ENCODE measurements at regions not wholly inside any gene's neighbourhood (a gene's known extent, or its start where the extent isn't known, plus 50 kb on each side); places are given as distances from the start of the nearest gene placed in this dataset.
"Not testable (repeated sequence)": the region's sequence is repeated elsewhere in the genome, so short reads cannot be mapped to it uniquely, and the experiment has no call there.

GRCh38 chr18:9032519-9032918 lies 70.0 kb upstream of the NDUFV2 start:
- no peaks in the 10 kb centered on the region for H3K4me1 ChIP-seq (ENCODE audit: control insufficient read depth in 1 of 2, insufficient read depth in 2 of 2, low read length in 2 of 2)
- H3K27ac ChIP-seq (ENCODE audit: low read length), result no peak overlapping the region
- H3K9me3 ChIP-seq (ENCODE audit: control insufficient read depth in 1 of 2, low read length in 2 of 2), result no peaks in the 10 kb centered on the region
- no peaks in the 10 kb centered on the region for H3K27me3 ChIP-seq (ENCODE audit: low read depth, low read length)
- H3K36me3 ChIP-seq (ENCODE audit: control insufficient read depth in 1 of 2, insufficient read depth in 2 of 2, low read length in 2 of 2), result no peaks in the 10 kb centered on the region
- H3K4me3 ChIP-seq (ENCODE audit: low read depth in 1 of 2, low read length in 2 of 2), result no peak overlapping the region

GRCh38 chr18:9038277-9038871 lies 64.1 kb upstream of the NDUFV2 start:
- Histone ChIP-seq H3K36me3 (ENCODE audit: control insufficient read depth in 1 of 2, insufficient read depth in 2 of 2, low read length in 2 of 2) (no peaks in the 10 kb centered on the region), H3K4me1 (ENCODE audit: control insufficient read depth in 1 of 2, insufficient read depth in 2 of 2, low read length in 2 of 2) (no peaks in the 10 kb centered on the region), H3K4me3 (ENCODE audit: low read depth in 1 of 2, low read length in 2 of 2) (no peak overlapping the region), H3K27me3 (ENCODE audit: low read depth, low read length) (no peaks in the 10 kb centered on the region), H3K27ac (ENCODE audit: low read length) (no peak overlapping the region), H3K9me3 (ENCODE audit: control insufficient read depth in 1 of 2, low read length in 2 of 2) (no peaks in the 10 kb centered on the region)

- Histone ChIP-seq H3K36me3 (ENCODE audit: control insufficient read depth in 1 of 2, insufficient read depth in 2 of 2, low read length in 2 of 2) (no peaks in the 10 kb centered on the region), H3K9me3 (ENCODE audit: control insufficient read depth in 1 of 2, low read length in 2 of 2) (no peaks in the 10 kb centered on the region), H3K4me1 (ENCODE audit: control insufficient read depth in 1 of 2, insufficient read depth in 2 of 2, low read length in 2 of 2) (no peaks in the 10 kb centered on the region), H3K4me3 (ENCODE audit: low read depth in 1 of 2, low read length in 2 of 2) (no peak overlapping the region), H3K27me3 (ENCODE audit: low read depth, low read length) (no peaks in the 10 kb centered on the region), H3K27ac (ENCODE audit: low read length) (no peak overlapping the region)
Measured at GRCh38 chr18:9039441-9040071, 62.9 kb upstream of the NDUFV2 start.

GRCh38 chr18:9042766-9043481 lies 59.6 kb upstream of the NDUFV2 start:
- no peaks in the 10 kb centered on the region for H3K9me3 ChIP-seq (ENCODE audit: control insufficient read depth in 1 of 2, low read length in 2 of 2)
- no peak overlapping the region for H3K27ac ChIP-seq (ENCODE audit: low read length)
- H3K4me1 ChIP-seq (ENCODE audit: control insufficient read depth in 1 of 2, insufficient read depth in 2 of 2, low read length in 2 of 2), result no peaks in the 10 kb centered on the region
- no peaks in the 10 kb centered on the region for H3K36me3 ChIP-seq (ENCODE audit: control insufficient read depth in 1 of 2, insufficient read depth in 2 of 2, low read length in 2 of 2)
- no peaks in the 10 kb centered on the region for H3K27me3 ChIP-seq (ENCODE audit: low read depth, low read length)
- H3K4me3 ChIP-seq (ENCODE audit: low read depth in 1 of 2, low read length in 2 of 2), result no peak overlapping the region

GRCh38 chr18:9043581-9043980 lies 58.9 kb upstream of the NDUFV2 start:
- Histone ChIP-seq H3K4me3 (ENCODE audit: low read depth in 1 of 2, low read length in 2 of 2) (no peak overlapping the region), H3K27ac (ENCODE audit: low read length) (no peak overlapping the region), H3K36me3 (ENCODE audit: control insufficient read depth in 1 of 2, insufficient read depth in 2 of 2, low read length in 2 of 2) (no peaks in the 10 kb centered on the region), H3K27me3 (ENCODE audit: low read depth, low read length) (no peaks in the 10 kb centered on the region), H3K9me3 (ENCODE audit: control insufficient read depth in 1 of 2, low read length in 2 of 2) (no peaks in the 10 kb centered on the region), H3K4me1 (ENCODE audit: control insufficient read depth in 1 of 2, insufficient read depth in 2 of 2, low read length in 2 of 2) (no peaks in the 10 kb centered on the region)

- Histone ChIP-seq H3K4me3 (ENCODE audit: low read depth in 1 of 2, low read length in 2 of 2) (no peak overlapping the region), H3K9me3 (ENCODE audit: control insufficient read depth in 1 of 2, low read length in 2 of 2) (peaks cover 0 to 5% of the 10 kb centered on the region in 2 donors), H3K27me3 (ENCODE audit: low read depth, low read length) (no peaks in the 10 kb centered on the region), H3K27ac (ENCODE audit: low read length) (no peak overlapping the region), H3K4me1 (ENCODE audit: control insufficient read depth in 1 of 2, insufficient read depth in 2 of 2, low read length in 2 of 2) (no peaks in the 10 kb centered on the region), H3K36me3 (ENCODE audit: control insufficient read depth in 1 of 2, insufficient read depth in 2 of 2, low read length in 2 of 2) (no peaks in the 10 kb centered on the region)
Measured at GRCh38 chr18:9047715-9048114, 54.8 kb upstream of the NDUFV2 start.

- H3K27ac ChIP-seq (ENCODE audit: low read length), result no peak overlapping the region
- H3K9me3 ChIP-seq (ENCODE audit: control insufficient read depth in 1 of 2, low read length in 2 of 2), result peaks cover 0 to 5% of the 10 kb centered on the region in 2 donors
- H3K36me3 ChIP-seq (ENCODE audit: control insufficient read depth in 1 of 2, insufficient read depth in 2 of 2, low read length in 2 of 2), result no peaks in the 10 kb centered on the region
- no peak overlapping the region for H3K4me3 ChIP-seq (ENCODE audit: low read depth in 1 of 2, low read length in 2 of 2)
- H3K27me3 ChIP-seq (ENCODE audit: low read depth, low read length), result no peaks in the 10 kb centered on the region
- no peaks in the 10 kb centered on the region for H3K4me1 ChIP-seq (ENCODE audit: control insufficient read depth in 1 of 2, insufficient read depth in 2 of 2, low read length in 2 of 2)
Measured at GRCh38 chr18:9048236-9048635, 54.3 kb upstream of the NDUFV2 start.

- peaks cover 0 to 5% of the 10 kb centered on the region in 2 donors for H3K9me3 ChIP-seq (ENCODE audit: control insufficient read depth in 1 of 2, low read length in 2 of 2)
- H3K27ac ChIP-seq (ENCODE audit: low read length), result no peak overlapping the region
- H3K36me3 ChIP-seq (ENCODE audit: control insufficient read depth in 1 of 2, insufficient read depth in 2 of 2, low read length in 2 of 2), result no peaks in the 10 kb centered on the region
- H3K4me3 ChIP-seq (ENCODE audit: low read depth in 1 of 2, low read length in 2 of 2), result no peak overlapping the region
- H3K4me1 ChIP-seq (ENCODE audit: control insufficient read depth in 1 of 2, insufficient read depth in 2 of 2, low read length in 2 of 2), result no peaks in the 10 kb centered on the region
- no peaks in the 10 kb centered on the region for H3K27me3 ChIP-seq (ENCODE audit: low read depth, low read length)
Measured at GRCh38 chr18:9048808-9049494, 53.5 kb upstream of the NDUFV2 start.

- Histone ChIP-seq H3K27me3 (ENCODE audit: low read depth, low read length) (no peaks in the 10 kb centered on the region), H3K4me3 (ENCODE audit: low read depth in 1 of 2, low read length in 2 of 2) (no peak overlapping the region), H3K9me3 (ENCODE audit: control insufficient read depth in 1 of 2, low read length in 2 of 2) (peaks cover 0 to 5% of the 10 kb centered on the region in 2 donors), H3K27ac (ENCODE audit: low read length) (no peak overlapping the region), H3K36me3 (ENCODE audit: control insufficient read depth in 1 of 2, insufficient read depth in 2 of 2, low read length in 2 of 2) (no peaks in the 10 kb centered on the region), H3K4me1 (ENCODE audit: control insufficient read depth in 1 of 2, insufficient read depth in 2 of 2, low read length in 2 of 2) (no peaks in the 10 kb centered on the region)
Measured at GRCh38 chr18:9049495-9049809, 53.0 kb upstream of the NDUFV2 start.

GRCh38 chr18:9050628-9051284 lies 51.7 kb upstream of the NDUFV2 start:
- H3K27ac ChIP-seq (ENCODE audit: low read length); H3K4me3 ChIP-seq (ENCODE audit: low read depth in 1 of 2, low read length in 2 of 2); H3K9me3 ChIP-seq (ENCODE audit: control insufficient read depth in 1 of 2, low read length in 2 of 2); H3K36me3 ChIP-seq (ENCODE audit: control insufficient read depth in 1 of 2, insufficient read depth in 2 of 2, low read length in 2 of 2); H3K27me3 ChIP-seq (ENCODE audit: low read depth, low read length); H3K4me1 ChIP-seq (ENCODE audit: control insufficient read depth in 1 of 2, insufficient read depth in 2 of 2, low read length in 2 of 2): not testable (repeated sequence)
